ENCODE measurements at regions not wholly inside any gene's neighbourhood (a gene's known extent, or its start where the extent isn't known, plus 50 kb on each side); places are given as distances from the start of the nearest gene placed in this dataset.

- Histone ChIP-seq H3K4me2 (ENCODE audit: extremely low read depth, insufficient read depth, low read length) (no peak overlapping the region), H4K20me1 (ENCODE audit: control insufficient read depth, extremely low read depth, insufficient read depth, low read length) (no peaks in the 10 kb centered on the region), H2AFZ (ENCODE audit: low read length) (no peak overlapping the region), H3K27me3 (ENCODE audit: control insufficient read depth, insufficient read depth, low read length) (no peaks in the 10 kb centered on the region), H3K36me3 (ENCODE audit: control insufficient read depth, insufficient read depth, low read length) (no peaks in the 10 kb centered on the region), H3K9ac (ENCODE audit: insufficient read depth, low read length) (no peak overlapping the region), H3K27ac (ENCODE audit: insufficient read depth, low read length) (no peak overlapping the region), H3K9me3 (ENCODE audit: control insufficient read depth, insufficient read depth, low read depth, low read length) (no peaks in the 10 kb centered on the region), H3K4me1 (ENCODE audit: control insufficient read depth, extremely low read depth, insufficient read depth, low read length) (no peaks in the 10 kb centered on the region), H3K4me3 (replicated peaks in 1 of 4; ENCODE audit: control extremely low read depth in 1 of 4, insufficient read depth in 1 of 4, low read depth in 3 of 4, low read length in 4 of 4) (no peak overlapping the region), H3K79me2 (ENCODE audit: control insufficient read depth, insufficient read depth, low read length) (no peaks in the 10 kb centered on the region)
- no peak for DNase-seq (ENCODE audit: low read depth in 2 of 2)
- no peak for TF ChIP-seq EZH2 (IDR thresholded peaks at IDR 0.05; ENCODE audit: low read length, missing control alignments)
- TF ChIP-seq, protein P1, sequence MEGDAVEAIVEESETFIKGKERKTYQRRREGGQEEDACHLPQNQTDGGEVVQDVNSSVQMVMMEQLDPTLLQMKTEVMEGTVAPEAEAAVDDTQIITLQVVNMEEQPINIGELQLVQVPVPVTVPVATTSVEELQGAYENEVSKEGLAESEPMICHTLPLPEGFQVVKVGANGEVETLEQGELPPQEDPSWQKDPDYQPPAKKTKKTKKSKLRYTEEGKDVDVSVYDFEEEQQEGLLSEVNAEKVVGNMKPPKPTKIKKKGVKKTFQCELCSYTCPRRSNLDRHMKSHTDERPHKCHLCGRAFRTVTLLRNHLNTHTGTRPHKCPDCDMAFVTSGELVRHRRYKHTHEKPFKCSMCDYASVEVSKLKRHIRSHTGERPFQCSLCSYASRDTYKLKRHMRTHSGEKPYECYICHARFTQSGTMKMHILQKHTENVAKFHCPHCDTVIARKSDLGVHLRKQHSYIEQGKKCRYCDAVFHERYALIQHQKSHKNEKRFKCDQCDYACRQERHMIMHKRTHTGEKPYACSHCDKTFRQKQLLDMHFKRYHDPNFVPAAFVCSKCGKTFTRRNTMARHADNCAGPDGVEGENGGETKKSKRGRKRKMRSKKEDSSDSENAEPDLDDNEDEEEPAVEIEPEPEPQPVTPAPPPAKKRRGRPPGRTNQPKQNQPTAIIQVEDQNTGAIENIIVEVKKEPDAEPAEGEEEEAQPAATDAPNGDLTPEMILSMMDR (conservative IDR thresholded peaks at IDR 0.05 in 1 of 2, IDR thresholded peaks at IDR 0.05 in 1 of 2; ENCODE audit: low read depth in 1 of 2, low read length in 2 of 2) = peak in 1 of 2 donors; percentile 11
These were observed 132.0 kb downstream of the RPS24 start for GRCh38 chr10:78165617-78166016.

DNA sequence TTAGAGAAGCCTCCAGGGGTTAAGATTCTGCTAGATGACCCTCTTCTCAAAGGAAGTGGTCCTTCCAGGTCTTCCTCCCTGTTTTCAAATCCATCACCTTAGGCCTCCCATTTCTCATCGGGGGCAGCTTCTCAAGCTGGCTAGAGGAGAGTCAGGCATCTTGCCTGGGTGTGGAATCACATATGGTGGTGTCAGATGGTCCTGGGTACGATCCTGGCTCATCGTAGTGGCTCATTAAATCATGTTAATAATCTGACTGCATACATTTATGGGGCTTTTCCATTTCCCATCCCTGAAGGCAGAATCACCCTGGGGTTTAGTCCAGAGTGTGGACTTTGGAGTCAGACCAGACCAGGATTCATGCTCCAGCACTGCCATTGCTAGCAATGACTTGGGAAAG is 132.6 kb downstream of the RPS24 start:
- no peaks in the 10 kb centered on the region for H4K20me1 ChIP-seq (ENCODE audit: control insufficient read depth, extremely low read depth, insufficient read depth, low read length)
- H2AFZ ChIP-seq (ENCODE audit: low read length) = no peak overlapping the region
- no peaks in the 10 kb centered on the region for H3K27me3 ChIP-seq (ENCODE audit: control insufficient read depth, insufficient read depth, low read length)
- no peaks in the 10 kb centered on the region for H3K36me3 ChIP-seq (ENCODE audit: control insufficient read depth, insufficient read depth, low read length)
- no peaks in the 10 kb centered on the region for H3K9me3 ChIP-seq (ENCODE audit: control insufficient read depth, insufficient read depth, low read depth, low read length)
- no peak for TF ChIP-seq EZH2 (IDR thresholded peaks at IDR 0.05; ENCODE audit: low read length, missing control alignments)
- TF ChIP-seq, protein P1 (conservative IDR thresholded peaks at IDR 0.05 in 1 of 2, IDR thresholded peaks at IDR 0.05 in 1 of 2; ENCODE audit: low read depth in 1 of 2, low read length in 2 of 2) = no peak
- H3K79me2 ChIP-seq (ENCODE audit: control insufficient read depth, insufficient read depth, low read length) = no peaks in the 10 kb centered on the region
- H3K4me3 ChIP-seq (replicated peaks in 1 of 4; ENCODE audit: control extremely low read depth in 1 of 4, insufficient read depth in 1 of 4, low read depth in 3 of 4, low read length in 4 of 4) = no peak overlapping the region
- no peak for DNase-seq (ENCODE audit: low read depth in 2 of 2)
- no peak overlapping the region for H3K9ac ChIP-seq (ENCODE audit: insufficient read depth, low read length)
- no peak overlapping the region for H3K27ac ChIP-seq (ENCODE audit: insufficient read depth, low read length)
- H3K4me2 ChIP-seq (ENCODE audit: extremely low read depth, insufficient read depth, low read length) = no peak overlapping the region
- no peaks in the 10 kb centered on the region for H3K4me1 ChIP-seq (ENCODE audit: control insufficient read depth, extremely low read depth, insufficient read depth, low read length)

DNA sequence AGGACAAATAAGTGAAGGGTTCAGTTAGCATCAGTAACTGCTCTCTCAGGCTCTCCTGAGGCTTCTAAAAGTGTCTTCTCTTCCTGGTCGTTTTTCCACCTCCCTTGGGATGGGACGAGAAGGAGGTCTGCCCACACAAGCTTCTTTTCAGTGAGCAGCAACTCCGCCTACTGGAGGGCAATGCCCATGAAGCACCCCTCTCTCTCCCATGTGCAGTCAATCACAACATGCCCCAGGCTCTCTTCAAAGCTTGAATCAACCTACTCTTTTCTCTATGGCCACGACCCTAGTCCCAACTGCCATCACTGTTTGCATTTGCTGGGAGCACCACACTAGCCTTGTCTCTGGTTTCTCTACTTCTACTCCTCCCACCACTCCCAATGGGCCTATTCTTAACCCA is 135.6 kb downstream of the RPS24 start:
- no peak for DNase-seq (ENCODE audit: low read depth in 2 of 2)
- H3K4me2 ChIP-seq (ENCODE audit: extremely low read depth, insufficient read depth, low read length) = no peak overlapping the region
- no peak overlapping the region for H3K27ac ChIP-seq (ENCODE audit: insufficient read depth, low read length)
- no peaks in the 10 kb centered on the region for H3K4me1 ChIP-seq (ENCODE audit: control insufficient read depth, extremely low read depth, insufficient read depth, low read length)
- no peaks in the 10 kb centered on the region for H3K79me2 ChIP-seq (ENCODE audit: control insufficient read depth, insufficient read depth, low read length)
- no peaks in the 10 kb centered on the region for H3K36me3 ChIP-seq (ENCODE audit: control insufficient read depth, insufficient read depth, low read length)
- no peaks in the 10 kb centered on the region for H3K9me3 ChIP-seq (ENCODE audit: control insufficient read depth, insufficient read depth, low read depth, low read length)
- no peak overlapping the region for H3K4me3 ChIP-seq (replicated peaks in 1 of 4; ENCODE audit: control extremely low read depth in 1 of 4, insufficient read depth in 1 of 4, low read depth in 3 of 4, low read length in 4 of 4)
- H4K20me1 ChIP-seq (ENCODE audit: control insufficient read depth, extremely low read depth, insufficient read depth, low read length) = no peaks in the 10 kb centered on the region
- no peaks in the 10 kb centered on the region for H3K27me3 ChIP-seq (ENCODE audit: control insufficient read depth, insufficient read depth, low read length)
- TF ChIP-seq, protein P1 (conservative IDR thresholded peaks at IDR 0.05 in 1 of 2, IDR thresholded peaks at IDR 0.05 in 1 of 2; ENCODE audit: low read depth in 1 of 2, low read length in 2 of 2) = no peak
- no peak for TF ChIP-seq EZH2 (IDR thresholded peaks at IDR 0.05; ENCODE audit: low read length, missing control alignments)
- H3K9ac ChIP-seq (ENCODE audit: insufficient read depth, low read length) = no peak overlapping the region
- no peak overlapping the region for H2AFZ ChIP-seq (ENCODE audit: low read length)
